A549 (cell line): ENCODE measurements at regions not wholly inside any gene's neighbourhood (a gene's known extent, or its start where the extent isn't known, plus 50 kb on each side); places are given as distances from the start of the nearest gene placed in this dataset.

Source experiments
- ATAC-seq, 2 experiments: fragments of 200-7000 bp in 1 of 2; fragments of >200 bp in 1 of 2; cut with Nextera tagmentation in 1 of 2; cut with Tn5 transposase in 1 of 2; 3 replicates each; pipeline versions ENCODE4 v1.8.0 to v1.9.1; 2018 to 2020; ENCODE audit warnings: mild to moderate bottlenecking in 1 of 2, moderate library complexity in 1 of 2
- CTCF ChIA-PET: fragments of 300-600 bp; sonication (Branson Sonifier 250); formaldehyde crosslinking; extraction: SDS; loops from one replicate; lab custom pipeline; 2021; ENCODE audit warnings: antibody characterized with exemption, inconsistent platforms; lab: Yijun Ruan, JAX
- POLR2A ChIA-PET: fragments of 350-600 bp; formaldehyde crosslinking; extraction: SDS; loops from one replicate; lab custom pipeline; 2021; ENCODE audit warnings: antibody characterized with exemption, inconsistent platforms; lab: Yijun Ruan, JAX
- DNase-seq, 2 experiments: peaks; one replicate each; pipeline versions ENCODE4 v3.0.0 to v3.0.0-alpha.2; 2011 to 2016; ENCODE audit warnings: low read depth in 1 of 2, low spot score in 1 of 2
- FAIRE-seq: peaks from 2 replicates; lab custom pipeline; 2011; peaks lifted over from hg19 to GRCh38; lab: Jason Lieb, UNC
- H3K27ac ChIP-seq, 2 experiments: fragments of >200 bp; sonication (Bioruptor Twin); formaldehyde crosslinking; 3 replicates each; pipeline ENCODE4 v1.5.1; 2016 to 2017
- H3K4me1 ChIP-seq: fragments of >200 bp; sonication (Bioruptor Twin); formaldehyde crosslinking; 3 replicates; pipeline ENCODE4 v1.6.1; 2016
- H3K4me2 ChIP-seq: fragments of >200 bp; sonication (Bioruptor Twin); formaldehyde crosslinking; 3 replicates; pipeline ENCODE4 v1.6.1; 2016
- H3K4me3 ChIP-seq: fragments of >200 bp; sonication (Bioruptor Twin); formaldehyde crosslinking; 3 replicates; pipeline ENCODE4 v1.5.1; 2016
- H3K9me3 ChIP-seq: fragments of >200 bp; sonication (Bioruptor Twin); formaldehyde crosslinking; 3 replicates; pipeline ENCODE4 v1.6.1; 2016
- BHLHE40 ChIP-seq: IDR thresholded peaks from 2 replicates; pipeline ENCODE4 v1.6.1; 2012; ENCODE audit warnings: low read depth, low read length, inconsistent platforms
- CBX8 ChIP-seq: fragments of 200-600 bp; sonication (generic); IDR thresholded peaks from 2 replicates; pipeline ENCODE4 v1.6.1; 2016
- CEBPB ChIP-seq, 2 experiments: fragments of >200 bp in 1 of 2; sonication (Bioruptor Twin) in 1 of 2; formaldehyde crosslinking in 1 of 2; IDR thresholded peaks; 2 replicates each; pipeline ENCODE4 v1.6.1; 2012 to 2016
- EHF ChIP-seq: fragments of 250-450 bp; sonication (Bioruptor Pico); IDR thresholded peaks from 2 replicates; pipeline ENCODE4 v1.5.0; 2020; ENCODE audit warnings: mild to moderate bottlenecking
- EHMT2 ChIP-seq: fragments of 200-600 bp; sonication (generic); IDR thresholded peaks from 2 replicates; pipeline ENCODE4 v1.6.1; 2016; ENCODE audit warnings: antibody characterized with exemption, low read depth, mild to moderate bottlenecking, moderate library complexity
- ESRRA ChIP-seq: fragments of 150-350 bp; IDR thresholded peaks from 2 replicates; pipeline ENCODE4 v1.6.1; 2014; ENCODE audit warnings: mild to moderate bottlenecking, low read length, borderline replicate concordance
- FOSL2 ChIP-seq, 2 experiments: fragments of 450-650 bp in 1 of 2; fragments of >200 bp in 1 of 2; sonication (Bioruptor Twin) in 1 of 2; formaldehyde crosslinking; IDR thresholded peaks; 2 replicates each; pipeline versions ENCODE4 v1.5.0 to v1.6.1; 2016 to 2020; ENCODE audit warnings: mild to moderate bottlenecking in 1 of 2, moderate library complexity in 1 of 2
- HEYL ChIP-seq: fragments of 250-450 bp; sonication (Bioruptor Pico); IDR thresholded peaks from 2 replicates; pipeline ENCODE4 v1.8.0; 2021; ENCODE audit warnings: mild to moderate bottlenecking, moderate library complexity
- KDM1A ChIP-seq: fragments of 200-600 bp; sonication (generic); IDR thresholded peaks from 2 replicates; pipeline ENCODE4 v1.6.1; 2016; ENCODE audit warnings: low read depth, mild to moderate bottlenecking
- MAZ ChIP-seq: fragments of 150-350 bp; IDR thresholded peaks from 2 replicates; pipeline ENCODE4 v1.6.1; 2014; ENCODE audit warnings: antibody characterized with exemption, low read depth, low read length, borderline replicate concordance
- MYC ChIP-seq: IDR thresholded peaks from 2 replicates; pipeline ENCODE4 v1.6.1; 2012; ENCODE audit warnings: mild to moderate bottlenecking, inconsistent platforms, low read length, improper control_type of control experiment, borderline replicate concordance
- PHF8 ChIP-seq: fragments of 200-600 bp; sonication (generic); IDR thresholded peaks from 2 replicates; pipeline ENCODE4 v1.6.1; 2016; ENCODE audit warnings: low read depth, mild to moderate bottlenecking, antibody characterized with exemption, moderate library complexity, borderline replicate concordance
- POLR2A ChIP-seq: IDR thresholded peaks from 2 replicates; pipeline ENCODE4 v1.6.1; 2012; ENCODE audit warnings: mild to moderate bottlenecking, low read length
- POLR2AphosphoS2 ChIP-seq: conservative IDR thresholded peaks from 2 replicates; pipeline ENCODE4 v1.6.1; 2012; ENCODE audit warnings: low read length, improper control_type of control experiment, inconsistent platforms
- TFCP2L1 ChIP-seq: fragments of 250-450 bp; sonication (Bioruptor Pico); IDR thresholded peaks from 2 replicates; pipeline ENCODE4 v1.5.0; 2021; ENCODE audit warnings: mild to moderate bottlenecking
- ZC3H11A ChIP-seq: fragments of 450-650 bp; IDR thresholded peaks from 2 replicates; pipeline ENCODE4 v1.6.1; 2014; ENCODE audit warnings: antibody characterized with exemption, mild to moderate bottlenecking
- ZFP36 ChIP-seq: fragments of 450-650 bp; IDR thresholded peaks from 2 replicates; pipeline ENCODE4 v1.6.1; 2014; ENCODE audit warnings: borderline replicate concordance; ENCODE audit not compliant: partially characterized antibody
- ZNF302 ChIP-seq: fragments of 250-450 bp; sonication (Bioruptor Pico); IDR thresholded peaks from 2 replicates; pipeline ENCODE4 v1.9.0; 2021; ENCODE audit warnings: inconsistent platforms, mild to moderate bottlenecking, moderate library complexity
- ZSCAN20 ChIP-seq: fragments of 250-450 bp; sonication (Bioruptor Pico); IDR thresholded peaks from 2 replicates; pipeline ENCODE4 v1.8.0; 2022; ENCODE audit warnings: mild to moderate bottlenecking, moderate library complexity
- WGBS: methylation state at CpG from one replicate; pipeline ENCODE4 v1.1.6; 2017; ENCODE audit errors: missing lambda C conversion rate; 5-methylcytosine and 5-hydroxymethylcytosine counted together
- TF ChIP-seq, protein P1 (sequence below): IDR thresholded peaks from 2 replicates; pipeline ENCODE4 v1.6.1; 2012; ENCODE audit warnings: low read depth, borderline replicate concordance
- TF ChIP-seq, protein P2 (sequence below): IDR thresholded peaks from 2 replicates; pipeline ENCODE4 v1.6.1; 2012
- TF ChIP-seq, protein P3 (sequence below): fragments of 250-450 bp; sonication (Bioruptor Pico); IDR thresholded peaks from 2 replicates; pipeline ENCODE4 v1.5.0; 2021; ENCODE audit warnings: mild to moderate bottlenecking, moderate library complexity, borderline replicate concordance
- TF ChIP-seq, protein P4 (sequence below): fragments of >200 bp; sonication (Bioruptor Twin); formaldehyde crosslinking; IDR thresholded peaks from 3 replicates; pipeline ENCODE4 v1.6.1; 2016
- TF ChIP-seq, protein P5 (sequence below): fragments of 200-600 bp; sonication (generic); IDR thresholded peaks from 2 replicates; pipeline ENCODE4 v1.6.1; 2016; ENCODE audit warnings: antibody characterized with exemption, mild to moderate bottlenecking, moderate library complexity
- TF ChIP-seq, protein P6 (sequence below): fragments of >200 bp; sonication (Bioruptor Twin); formaldehyde crosslinking; IDR thresholded peaks from 3 replicates; pipeline ENCODE4 v1.5.1; 2016
- TF ChIP-seq, protein P7 (sequence below): fragments of >200 bp; sonication (Bioruptor Twin); formaldehyde crosslinking; IDR thresholded peaks from 2 replicates; pipeline ENCODE4 v1.6.1; 2016

DNA sequence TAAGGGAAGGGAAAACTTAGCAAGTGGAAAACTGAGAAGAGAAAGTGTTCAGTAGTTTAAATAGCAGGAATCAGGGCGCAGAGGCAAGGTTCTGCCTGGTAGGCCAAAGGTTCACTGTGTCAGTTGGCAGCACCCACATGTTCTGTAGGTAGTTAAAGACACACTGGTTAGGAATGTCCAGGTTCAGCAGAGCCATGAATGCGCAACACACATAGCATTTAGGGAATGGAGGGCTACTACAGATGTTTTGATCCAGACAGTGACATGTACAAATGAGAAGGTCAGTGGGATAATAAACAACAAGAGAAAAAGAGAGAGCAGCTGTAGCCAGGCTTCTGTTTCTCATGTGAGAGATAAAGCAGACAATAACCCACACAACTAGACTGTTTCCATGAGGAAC, 56.2 kb upstream of the ARHGAP42 start:
- ChIA-PET POLR2A (no interaction called here), CTCF (no interaction called here)
- 92% methylated on average over 2 of the region's 2 CpGs for WGBS
- FAIRE-seq (no peak), ATAC-seq (no peak), DNase-seq (no peak)
- no peak for TF ChIP-seq ZC3H11A
- no peak for TF ChIP-seq ZFP36
- TF ChIP-seq FOSL2 (IDR thresholded peaks at IDR 0.05), result no peak
- TF ChIP-seq FOSL2 (CRISPR knock-in tag; IDR thresholded peaks at IDR 0.05), result no peak
- TF ChIP-seq MAZ, result no peak
- TF ChIP-seq, protein P1, sequence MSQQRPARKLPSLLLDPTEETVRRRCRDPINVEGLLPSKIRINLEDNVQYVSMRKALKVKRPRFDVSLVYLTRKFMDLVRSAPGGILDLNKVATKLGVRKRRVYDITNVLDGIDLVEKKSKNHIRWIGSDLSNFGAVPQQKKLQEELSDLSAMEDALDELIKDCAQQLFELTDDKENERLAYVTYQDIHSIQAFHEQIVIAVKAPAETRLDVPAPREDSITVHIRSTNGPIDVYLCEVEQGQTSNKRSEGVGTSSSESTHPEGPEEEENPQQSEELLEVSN, result no peak
- no peak for TF ChIP-seq TFCP2L1 (CRISPR knock-in tag)
- TF ChIP-seq, protein P2, sequence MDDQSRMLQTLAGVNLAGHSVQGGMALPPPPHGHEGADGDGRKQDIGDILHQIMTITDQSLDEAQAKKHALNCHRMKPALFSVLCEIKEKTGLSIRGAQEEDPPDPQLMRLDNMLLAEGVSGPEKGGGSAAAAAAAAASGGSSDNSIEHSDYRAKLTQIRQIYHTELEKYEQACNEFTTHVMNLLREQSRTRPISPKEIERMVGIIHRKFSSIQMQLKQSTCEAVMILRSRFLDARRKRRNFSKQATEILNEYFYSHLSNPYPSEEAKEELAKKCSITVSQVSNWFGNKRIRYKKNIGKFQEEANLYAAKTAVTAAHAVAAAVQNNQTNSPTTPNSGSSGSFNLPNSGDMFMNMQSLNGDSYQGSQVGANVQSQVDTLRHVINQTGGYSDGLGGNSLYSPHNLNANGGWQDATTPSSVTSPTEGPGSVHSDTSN, result no peak
- TF ChIP-seq, protein P3, sequence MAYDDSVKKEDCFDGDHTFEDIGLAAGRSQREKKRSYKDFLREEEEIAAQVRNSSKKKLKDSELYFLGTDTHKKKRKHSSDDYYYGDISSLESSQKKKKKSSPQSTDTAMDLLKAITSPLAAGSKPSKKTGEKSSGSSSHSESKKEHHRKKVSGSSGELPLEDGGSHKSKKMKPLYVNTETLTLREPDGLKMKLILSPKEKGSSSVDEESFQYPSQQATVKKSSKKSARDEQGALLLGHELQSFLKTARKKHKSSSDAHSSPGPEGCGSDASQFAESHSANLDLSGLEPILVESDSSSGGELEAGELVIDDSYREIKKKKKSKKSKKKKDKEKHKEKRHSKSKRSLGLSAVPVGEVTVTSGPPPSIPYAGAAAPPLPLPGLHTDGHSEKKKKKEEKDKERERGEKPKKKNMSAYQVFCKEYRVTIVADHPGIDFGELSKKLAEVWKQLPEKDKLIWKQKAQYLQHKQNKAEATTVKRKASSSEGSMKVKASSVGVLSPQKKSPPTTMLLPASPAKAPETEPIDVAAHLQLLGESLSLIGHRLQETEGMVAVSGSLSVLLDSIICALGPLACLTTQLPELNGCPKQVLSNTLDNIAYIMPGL (CRISPR knock-in tag), result no peak
- no peak for TF ChIP-seq HEYL (CRISPR knock-in tag)
- TF ChIP-seq KDM1A, result no peak
- TF ChIP-seq EHF (CRISPR knock-in tag), result no peak
- TF ChIP-seq, protein P4, sequence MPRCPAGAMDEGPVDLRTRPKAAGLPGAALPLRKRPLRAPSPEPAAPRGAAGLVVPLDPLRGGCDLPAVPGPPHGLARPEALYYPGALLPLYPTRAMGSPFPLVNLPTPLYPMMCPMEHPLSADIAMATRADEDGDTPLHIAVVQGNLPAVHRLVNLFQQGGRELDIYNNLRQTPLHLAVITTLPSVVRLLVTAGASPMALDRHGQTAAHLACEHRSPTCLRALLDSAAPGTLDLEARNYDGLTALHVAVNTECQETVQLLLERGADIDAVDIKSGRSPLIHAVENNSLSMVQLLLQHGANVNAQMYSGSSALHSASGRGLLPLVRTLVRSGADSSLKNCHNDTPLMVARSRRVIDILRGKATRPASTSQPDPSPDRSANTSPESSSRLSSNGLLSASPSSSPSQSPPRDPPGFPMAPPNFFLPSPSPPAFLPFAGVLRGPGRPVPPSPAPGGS, result no peak
- TF ChIP-seq PHF8, result no peak
- TF ChIP-seq, protein P5, sequence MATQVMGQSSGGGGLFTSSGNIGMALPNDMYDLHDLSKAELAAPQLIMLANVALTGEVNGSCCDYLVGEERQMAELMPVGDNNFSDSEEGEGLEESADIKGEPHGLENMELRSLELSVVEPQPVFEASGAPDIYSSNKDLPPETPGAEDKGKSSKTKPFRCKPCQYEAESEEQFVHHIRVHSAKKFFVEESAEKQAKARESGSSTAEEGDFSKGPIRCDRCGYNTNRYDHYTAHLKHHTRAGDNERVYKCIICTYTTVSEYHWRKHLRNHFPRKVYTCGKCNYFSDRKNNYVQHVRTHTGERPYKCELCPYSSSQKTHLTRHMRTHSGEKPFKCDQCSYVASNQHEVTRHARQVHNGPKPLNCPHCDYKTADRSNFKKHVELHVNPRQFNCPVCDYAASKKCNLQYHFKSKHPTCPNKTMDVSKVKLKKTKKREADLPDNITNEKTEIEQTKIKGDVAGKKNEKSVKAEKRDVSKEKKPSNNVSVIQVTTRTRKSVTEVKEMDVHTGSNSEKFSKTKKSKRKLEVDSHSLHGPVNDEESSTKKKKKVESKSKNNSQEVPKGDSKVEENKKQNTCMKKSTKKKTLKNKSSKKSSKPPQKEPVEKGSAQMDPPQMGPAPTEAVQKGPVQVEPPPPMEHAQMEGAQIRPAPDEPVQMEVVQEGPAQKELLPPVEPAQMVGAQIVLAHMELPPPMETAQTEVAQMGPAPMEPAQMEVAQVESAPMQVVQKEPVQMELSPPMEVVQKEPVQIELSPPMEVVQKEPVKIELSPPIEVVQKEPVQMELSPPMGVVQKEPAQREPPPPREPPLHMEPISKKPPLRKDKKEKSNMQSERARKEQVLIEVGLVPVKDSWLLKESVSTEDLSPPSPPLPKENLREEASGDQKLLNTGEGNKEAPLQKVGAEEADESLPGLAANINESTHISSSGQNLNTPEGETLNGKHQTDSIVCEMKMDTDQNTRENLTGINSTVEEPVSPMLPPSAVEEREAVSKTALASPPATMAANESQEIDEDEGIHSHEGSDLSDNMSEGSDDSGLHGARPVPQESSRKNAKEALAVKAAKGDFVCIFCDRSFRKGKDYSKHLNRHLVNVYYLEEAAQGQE, result no peak
- no peak for TF ChIP-seq POLR2A
- no peak for TF ChIP-seq BHLHE40
- TF ChIP-seq ZNF302 (CRISPR knock-in tag), result no peak
- no peak overlapping the region for H3K4me2 ChIP-seq
- H3K4me3 ChIP-seq, result no peak overlapping the region
- H3K27ac ChIP-seq, result no peak overlapping the region
- H3K4me1 ChIP-seq, result peaks cover 12% of the 10 kb centered on the region
- no peaks in the 10 kb centered on the region for H3K9me3 ChIP-seq

DNA sequence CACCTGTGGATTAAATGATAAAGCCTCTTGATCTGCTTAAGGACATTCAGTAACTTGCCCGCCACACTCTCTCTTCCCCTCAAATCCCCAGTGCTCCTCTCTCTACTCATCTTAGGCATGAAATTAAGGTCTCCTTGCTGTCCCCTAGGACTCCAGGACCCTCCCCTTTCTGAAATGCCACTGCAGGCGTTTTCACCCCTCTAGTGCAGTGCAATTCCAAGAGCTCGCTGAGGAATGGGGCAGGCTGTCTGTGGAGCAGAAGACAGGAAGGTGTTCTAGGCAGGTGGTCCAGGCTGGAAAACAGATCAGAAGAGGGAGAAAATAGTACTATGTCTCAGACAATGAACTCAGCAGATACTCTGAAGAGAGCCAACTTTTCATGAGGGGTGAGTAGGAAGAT, 55.8 kb upstream of the ARHGAP42 start:
- no peak overlapping the region for H3K4me2 ChIP-seq
- H3K4me1 ChIP-seq, result peaks cover 12% of the 10 kb centered on the region
- FAIRE-seq, result no peak
- WGBS, result 61% methylated on average over 3 of the region's 3 CpGs
- H3K9me3 ChIP-seq, result no peaks in the 10 kb centered on the region
- no peak overlapping the region for H3K4me3 ChIP-seq
- ChIA-PET CTCF (no interaction called here), POLR2A (no interaction called here)
- ATAC-seq, result no peak
- no peak overlapping the region for H3K27ac ChIP-seq
- no peak for DNase-seq
- no peak for TF ChIP-seq TFCP2L1 (CRISPR knock-in tag)
- TF ChIP-seq CEBPB (IDR thresholded peaks at IDR 0.05), result no peak
- TF ChIP-seq MYC, result no peak
- TF ChIP-seq EHMT2, result no peak
- no peak for TF ChIP-seq ZNF302 (CRISPR knock-in tag)
- no peak for TF ChIP-seq CBX8
- no peak for TF ChIP-seq POLR2AphosphoS2
- no peak for TF ChIP-seq ZSCAN20 (CRISPR knock-in tag)
- TF ChIP-seq, protein P6, sequence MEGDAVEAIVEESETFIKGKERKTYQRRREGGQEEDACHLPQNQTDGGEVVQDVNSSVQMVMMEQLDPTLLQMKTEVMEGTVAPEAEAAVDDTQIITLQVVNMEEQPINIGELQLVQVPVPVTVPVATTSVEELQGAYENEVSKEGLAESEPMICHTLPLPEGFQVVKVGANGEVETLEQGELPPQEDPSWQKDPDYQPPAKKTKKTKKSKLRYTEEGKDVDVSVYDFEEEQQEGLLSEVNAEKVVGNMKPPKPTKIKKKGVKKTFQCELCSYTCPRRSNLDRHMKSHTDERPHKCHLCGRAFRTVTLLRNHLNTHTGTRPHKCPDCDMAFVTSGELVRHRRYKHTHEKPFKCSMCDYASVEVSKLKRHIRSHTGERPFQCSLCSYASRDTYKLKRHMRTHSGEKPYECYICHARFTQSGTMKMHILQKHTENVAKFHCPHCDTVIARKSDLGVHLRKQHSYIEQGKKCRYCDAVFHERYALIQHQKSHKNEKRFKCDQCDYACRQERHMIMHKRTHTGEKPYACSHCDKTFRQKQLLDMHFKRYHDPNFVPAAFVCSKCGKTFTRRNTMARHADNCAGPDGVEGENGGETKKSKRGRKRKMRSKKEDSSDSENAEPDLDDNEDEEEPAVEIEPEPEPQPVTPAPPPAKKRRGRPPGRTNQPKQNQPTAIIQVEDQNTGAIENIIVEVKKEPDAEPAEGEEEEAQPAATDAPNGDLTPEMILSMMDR, result no peak
- TF ChIP-seq, protein P7, sequence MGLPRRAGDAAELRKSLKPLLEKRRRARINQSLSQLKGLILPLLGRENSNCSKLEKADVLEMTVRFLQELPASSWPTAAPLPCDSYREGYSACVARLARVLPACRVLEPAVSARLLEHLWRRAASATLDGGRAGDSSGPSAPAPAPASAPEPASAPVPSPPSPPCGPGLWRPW, result no peak
- no peak for TF ChIP-seq ESRRA
